Upper lobe of left lung (tissue), 4 donors: ENCODE measurements at regions not wholly inside any gene's neighbourhood (a gene's known extent, or its start where the extent isn't known, plus 50 kb on each side); places are given as distances from the start of the nearest gene placed in this dataset.

Experiments used
- EP300 ChIP-seq, 4 donors: sonication (generic); formaldehyde crosslinking; IDR thresholded peaks; one replicate each; pipeline ENCODE4 v1.5.1; 2017; ENCODE audit warnings: antibody characterized with exemption in 4 of 4, control low read depth in 2 of 4
- POLR2A ChIP-seq, 4 donors: fragments of 450-650 bp; IDR thresholded peaks; one replicate each; pipeline ENCODE4 v1.5.1; 2016 to 2017; ENCODE audit warnings: antibody characterized with exemption in 4 of 4, mild to moderate bottlenecking in 2 of 4
- POLR2AphosphoS5 ChIP-seq, 2 donors: sonication (generic); formaldehyde crosslinking; IDR thresholded peaks; one replicate each; pipeline ENCODE4 v1.5.1; 2017; ENCODE audit warnings: antibody characterized with exemption in 2 of 2
- TF ChIP-seq, protein P1 (sequence below), 6 experiments: fragments of 450-650 bp in 4 of 6; fragments of 200-600 bp in 2 of 6; sonication (generic) in 2 of 6; IDR thresholded peaks; one replicate each; pipeline ENCODE4 v1.5.1; 2016 to 2019; ENCODE audit warnings: antibody characterized with exemption in 6 of 6

GRCh38 chr2:61662990-61663389 is 124.8 kb upstream of the XPO1 start:
- TF ChIP-seq POLR2A (IDR thresholded peaks at IDR 0.05) (no peak), POLR2AphosphoS5 (IDR thresholded peaks at IDR 0.05) (no peak), EP300 (IDR thresholded peaks at IDR 0.05) (no peak)
- TF ChIP-seq, protein P1, sequence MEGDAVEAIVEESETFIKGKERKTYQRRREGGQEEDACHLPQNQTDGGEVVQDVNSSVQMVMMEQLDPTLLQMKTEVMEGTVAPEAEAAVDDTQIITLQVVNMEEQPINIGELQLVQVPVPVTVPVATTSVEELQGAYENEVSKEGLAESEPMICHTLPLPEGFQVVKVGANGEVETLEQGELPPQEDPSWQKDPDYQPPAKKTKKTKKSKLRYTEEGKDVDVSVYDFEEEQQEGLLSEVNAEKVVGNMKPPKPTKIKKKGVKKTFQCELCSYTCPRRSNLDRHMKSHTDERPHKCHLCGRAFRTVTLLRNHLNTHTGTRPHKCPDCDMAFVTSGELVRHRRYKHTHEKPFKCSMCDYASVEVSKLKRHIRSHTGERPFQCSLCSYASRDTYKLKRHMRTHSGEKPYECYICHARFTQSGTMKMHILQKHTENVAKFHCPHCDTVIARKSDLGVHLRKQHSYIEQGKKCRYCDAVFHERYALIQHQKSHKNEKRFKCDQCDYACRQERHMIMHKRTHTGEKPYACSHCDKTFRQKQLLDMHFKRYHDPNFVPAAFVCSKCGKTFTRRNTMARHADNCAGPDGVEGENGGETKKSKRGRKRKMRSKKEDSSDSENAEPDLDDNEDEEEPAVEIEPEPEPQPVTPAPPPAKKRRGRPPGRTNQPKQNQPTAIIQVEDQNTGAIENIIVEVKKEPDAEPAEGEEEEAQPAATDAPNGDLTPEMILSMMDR (IDR thresholded peaks at IDR 0.05): no peak
